GM18511 (cell line): ENCODE measurements at regions not wholly inside any gene's neighbourhood (a gene's known extent, or its start where the extent isn't known, plus 50 kb on each side); places are given as distances from the start of the nearest gene placed in this dataset.

Experiments used
- ATAC-seq: cut with Tn5 transposase; IDR thresholded peaks from one replicate; pipeline ENCODE4 v1.9.1; 2021; ENCODE audit warnings: mild to moderate bottlenecking, moderate library complexity; ENCODE audit not compliant: unreplicated experiment

DNA sequence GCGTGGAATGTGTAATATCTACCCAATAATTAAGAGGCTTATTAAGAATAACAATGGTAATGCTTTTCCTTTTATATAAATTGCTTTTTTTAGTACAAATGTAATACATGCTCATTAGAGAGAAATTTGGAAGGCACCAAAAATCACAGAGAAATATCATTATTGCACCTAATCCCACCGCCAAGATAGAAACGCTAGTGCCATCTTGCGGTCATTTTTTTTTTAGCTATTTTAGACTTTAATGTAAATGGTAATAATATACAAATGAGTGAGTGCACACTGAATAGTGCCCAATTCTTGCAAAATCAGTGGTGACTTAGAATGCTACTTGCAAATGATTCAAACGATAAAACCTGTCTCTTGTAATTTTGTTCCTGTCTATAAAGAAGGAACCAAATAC, 576.8 kb upstream of the TMEM132C start:
- ATAC-seq, result no peak

DNA sequence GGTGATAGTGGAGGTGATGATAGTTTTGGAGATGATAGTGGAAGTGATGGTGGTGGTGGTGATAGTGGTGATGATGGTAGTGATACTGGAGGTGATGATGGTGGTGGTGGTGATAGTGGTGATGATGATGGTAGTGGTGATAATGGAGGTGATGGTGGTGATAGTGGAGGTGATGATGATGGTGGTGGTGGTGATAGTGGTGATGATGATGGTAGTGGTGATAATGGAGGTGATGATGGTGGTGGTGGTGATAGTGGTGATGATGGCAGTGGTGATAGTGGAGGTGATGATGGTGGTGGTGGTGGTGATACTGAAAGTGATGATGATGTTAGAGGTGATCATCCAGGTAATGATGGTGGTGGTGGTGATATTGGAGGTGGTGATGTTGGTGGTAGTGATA, 570.0 kb upstream of the TMEM132C start:
- ATAC-seq, result no peak

DNA sequence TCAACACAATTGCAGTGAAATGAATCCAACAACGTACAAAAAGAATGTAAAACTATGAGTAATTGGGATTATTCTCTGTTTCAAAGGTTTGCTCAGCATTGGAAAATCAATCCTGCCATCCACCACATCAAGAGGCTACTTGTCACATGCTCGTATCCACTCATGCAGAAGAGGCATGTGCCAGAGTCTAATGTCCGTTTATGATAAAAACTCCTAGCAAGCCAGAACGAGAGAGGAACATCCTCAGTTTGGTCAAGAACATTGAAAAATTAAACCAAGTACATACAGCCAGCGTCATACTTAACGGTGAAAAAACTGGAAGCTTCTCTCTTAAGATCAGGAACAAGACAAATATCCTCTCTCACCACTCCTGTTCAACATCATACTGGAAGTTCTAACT, 563.9 kb upstream of the TMEM132C start:
- ATAC-seq, result no peak

DNA sequence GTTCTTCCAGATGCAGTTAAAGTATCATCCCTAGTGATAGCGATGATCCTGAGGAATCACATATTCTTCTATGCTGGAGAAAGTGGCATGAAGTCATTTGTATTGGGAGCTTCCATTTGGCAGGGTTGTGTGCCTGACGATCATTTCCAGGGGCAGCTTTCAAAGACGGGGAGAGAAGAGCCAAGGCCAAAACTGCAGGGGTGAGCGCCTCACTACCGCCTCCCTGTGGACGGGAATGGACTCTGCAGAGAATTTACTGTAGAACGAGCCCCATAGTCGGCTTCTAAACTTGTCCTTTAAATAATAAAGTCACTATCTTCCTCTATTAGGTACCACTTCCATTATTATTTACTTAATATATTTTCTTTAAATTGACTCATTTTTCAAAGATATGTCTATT, 555.9 kb upstream of the TMEM132C start:
- no peak for ATAC-seq

DNA sequence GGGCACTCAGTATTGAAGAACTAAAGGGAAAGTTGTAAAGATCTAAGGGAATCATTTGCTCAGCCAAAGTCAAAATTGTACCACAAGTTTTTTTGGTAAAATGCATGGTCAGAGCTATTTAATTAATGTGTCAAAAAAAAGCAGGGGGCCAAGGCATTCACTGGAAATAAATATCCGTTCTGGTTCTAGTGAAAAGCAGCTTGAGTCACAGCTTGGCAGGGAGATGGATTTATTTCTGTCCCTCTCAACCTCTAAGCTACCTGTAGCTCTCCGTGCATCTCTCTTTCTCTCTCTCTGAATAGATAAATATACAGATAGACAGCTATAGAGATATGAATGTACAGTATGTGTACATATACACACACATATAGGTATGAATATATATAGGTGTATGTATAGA, 554.4 kb upstream of the TMEM132C start:
- ATAC-seq, result no peak

DNA sequence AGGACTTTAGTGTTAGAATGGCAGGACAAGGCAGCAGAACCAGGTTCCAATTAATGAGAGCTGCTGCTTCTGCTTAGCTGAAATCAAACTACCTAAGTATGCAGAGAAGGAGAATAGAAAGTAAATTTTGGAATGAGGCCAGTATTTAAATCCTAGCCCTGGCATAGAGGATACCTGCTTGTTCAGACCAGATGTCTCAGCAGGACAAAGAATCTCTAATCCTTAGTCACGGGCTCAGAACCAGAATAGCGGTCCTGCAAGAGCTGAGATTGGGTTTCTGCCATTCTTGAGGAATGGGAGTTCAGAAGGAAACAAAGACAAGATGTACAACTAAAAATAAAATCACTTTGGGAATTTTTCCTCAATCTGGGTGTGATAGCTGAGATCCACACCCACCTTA, 550.8 kb upstream of the TMEM132C start:
- no peak for ATAC-seq

GRCh38 chr12:127717278-127717677, 549.7 kb upstream of the TMEM132C start:
- no peak for ATAC-seq

DNA sequence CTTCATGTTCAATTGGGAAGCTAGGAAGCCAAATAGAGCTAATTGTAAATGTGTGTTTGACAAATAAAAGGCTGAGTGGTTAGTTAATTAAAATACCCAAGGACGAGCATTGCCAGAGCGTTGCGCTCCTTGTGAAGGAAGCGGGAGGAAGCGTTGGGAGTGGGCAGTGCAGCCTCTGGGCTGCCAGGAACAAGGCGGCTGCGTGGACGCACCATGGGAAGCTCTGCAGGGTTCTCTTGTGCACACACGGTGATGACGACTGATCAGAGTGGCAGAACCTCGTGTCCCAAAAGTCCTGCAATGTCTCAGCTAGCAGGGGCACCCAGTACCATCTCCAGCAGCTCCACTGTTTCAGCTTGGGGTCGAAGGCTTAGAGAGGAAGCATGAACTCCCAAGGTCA, 546.6 kb upstream of the TMEM132C start:
- ATAC-seq, result no peak

GRCh38 chr12:127722611-127723010, 544.4 kb upstream of the TMEM132C start:
- no peak for ATAC-seq

- ATAC-seq, result no peak
Observed at GRCh38 chr12:127723251-127723650, 543.7 kb upstream of the TMEM132C start.

DNA sequence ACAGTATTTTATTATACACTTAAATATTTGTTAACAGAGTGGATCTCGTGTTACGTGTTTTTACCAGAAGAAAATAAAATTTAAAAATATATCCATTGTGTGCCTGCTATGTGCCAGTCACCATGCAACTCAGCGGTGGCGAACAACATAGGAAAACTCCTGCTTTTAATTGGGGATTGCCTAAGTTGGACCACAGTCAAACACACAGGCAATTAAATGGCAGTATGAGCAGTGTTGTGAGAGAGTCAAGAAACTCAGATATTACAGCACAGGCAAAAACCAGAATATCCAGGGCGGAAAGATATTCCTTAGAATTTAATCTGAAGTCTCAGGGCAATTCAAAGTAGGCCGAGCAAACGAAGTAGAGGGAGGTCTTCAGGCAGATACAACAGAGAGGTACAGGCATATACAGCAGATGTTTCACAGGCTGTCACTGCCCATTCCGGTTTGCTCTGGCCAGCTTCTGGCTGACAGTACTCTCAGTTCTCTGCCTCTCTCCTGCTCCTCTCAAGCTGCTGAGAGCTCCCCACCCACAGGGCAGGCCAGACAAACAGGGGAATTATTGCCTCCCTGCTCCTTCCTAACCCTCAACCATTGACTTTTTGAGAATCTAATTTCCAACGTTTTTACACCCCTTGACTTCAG, 540.2 kb upstream of the TMEM132C start:
- no peak for ATAC-seq

DNA sequence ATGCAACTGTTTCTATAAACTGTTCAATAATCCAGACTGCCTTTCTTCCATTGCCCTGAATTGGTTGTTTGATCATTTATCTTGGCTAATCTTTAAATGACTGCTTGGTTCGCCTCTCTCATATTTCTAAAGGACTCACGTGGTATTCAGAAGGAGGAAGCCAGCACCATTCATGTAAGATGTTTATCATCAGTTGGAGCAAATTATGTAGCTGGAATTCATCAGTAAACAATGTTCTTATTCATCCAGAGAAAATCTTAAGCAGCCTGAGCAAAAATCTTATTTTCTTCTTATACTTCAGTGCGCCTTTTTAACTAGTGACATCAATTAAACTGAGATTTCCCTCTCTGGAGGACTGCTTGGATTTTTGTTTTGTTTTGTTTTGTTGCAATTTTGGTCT, 538.7 kb upstream of the TMEM132C start:
- no peak for ATAC-seq

GRCh38 chr12:127728729-127729128, 538.2 kb upstream of the TMEM132C start:
- ATAC-seq, result no peak

DNA sequence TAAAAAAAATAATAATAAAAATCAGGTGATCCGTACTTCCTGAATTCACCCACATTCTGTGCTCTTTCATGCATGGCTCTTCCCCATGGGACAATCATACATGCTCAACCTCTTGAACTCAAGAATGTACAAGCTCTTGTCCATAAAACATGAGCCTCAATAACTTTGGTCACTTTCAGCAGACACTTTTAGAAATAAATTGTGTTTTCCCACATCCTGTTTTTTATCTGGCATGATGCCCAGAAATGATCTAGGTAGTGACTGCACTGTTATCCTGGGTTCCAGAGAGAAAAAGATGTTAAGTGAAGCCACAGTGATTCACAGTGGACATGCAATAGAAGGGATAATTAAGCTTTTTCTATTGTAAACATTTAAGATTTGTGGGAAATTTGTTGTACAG, 537.6 kb upstream of the TMEM132C start:
- no peak for ATAC-seq

DNA sequence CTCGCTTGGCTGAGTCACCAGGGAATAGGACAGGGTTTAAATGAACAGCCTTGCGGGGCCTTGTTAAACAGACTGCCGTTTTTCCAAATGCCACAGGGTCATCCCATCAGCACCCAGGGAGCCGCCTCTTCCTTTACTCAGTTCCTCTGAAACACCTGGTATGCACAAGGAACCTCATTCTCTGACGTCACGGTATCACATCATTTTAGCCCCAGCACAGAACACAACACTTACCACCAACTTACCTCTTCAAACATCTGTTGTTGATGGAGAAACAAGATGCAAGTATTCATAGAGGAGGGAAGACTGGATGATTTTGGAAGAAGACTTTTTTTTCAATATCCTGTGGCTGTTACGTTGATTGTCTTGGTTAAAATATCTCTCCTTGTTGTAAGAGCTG, 535.3 kb upstream of the TMEM132C start:
- ATAC-seq, result no peak

DNA sequence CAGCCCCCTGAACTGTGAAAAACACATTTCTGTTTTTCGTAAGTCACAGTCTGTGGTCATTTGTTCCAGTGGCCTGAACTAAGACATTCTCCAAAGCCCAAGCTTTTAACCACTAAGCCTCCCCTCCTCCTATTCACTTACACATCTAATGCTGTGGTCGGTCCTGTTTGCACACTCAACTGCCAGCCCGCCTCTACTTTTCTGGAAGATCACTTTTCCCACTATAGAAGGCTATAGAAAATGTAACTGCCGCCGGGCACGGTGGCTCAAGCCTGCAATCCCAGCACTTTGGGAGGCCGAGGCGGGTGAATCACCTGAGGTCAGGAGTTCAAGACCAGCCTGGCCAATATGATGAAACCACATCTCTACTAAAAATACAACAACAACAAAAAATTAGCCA, 524.7 kb upstream of the TMEM132C start:
- ATAC-seq, result no peak

DNA sequence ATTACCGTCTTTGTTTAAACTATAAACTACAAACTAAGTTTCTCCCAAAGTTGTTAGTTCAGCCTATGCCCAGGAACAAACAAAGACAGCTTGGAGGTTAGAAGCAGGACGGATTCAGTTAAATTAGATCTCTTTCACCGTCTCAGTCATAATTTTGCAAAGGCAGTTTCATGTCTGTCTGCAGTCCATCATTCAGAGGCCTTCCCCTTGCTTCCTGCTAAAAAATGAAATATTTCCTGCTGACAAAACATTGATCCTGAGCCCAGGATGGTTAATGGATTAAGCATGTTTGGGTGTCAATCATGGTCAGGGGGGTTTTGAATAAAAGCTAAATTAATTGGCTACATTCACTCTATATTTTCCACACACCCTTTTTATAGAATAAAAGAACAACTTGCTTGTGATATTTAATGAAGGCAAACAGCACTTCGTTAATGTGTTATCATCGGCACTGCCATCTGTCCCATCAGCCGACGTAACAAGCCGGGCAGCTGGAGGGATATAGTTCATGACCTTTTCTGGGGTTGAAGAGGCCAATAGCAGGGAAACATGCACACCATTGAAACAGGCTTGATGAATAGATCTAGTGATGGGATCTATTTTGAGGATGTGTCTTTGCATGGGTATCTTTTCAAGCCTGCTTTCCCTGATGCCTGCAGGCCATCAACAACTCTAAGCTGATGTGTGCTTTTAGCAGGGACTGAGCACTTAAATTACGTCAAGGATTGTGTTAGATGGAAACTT, 521.3 kb upstream of the TMEM132C start:
- no peak for ATAC-seq

- no peak for ATAC-seq
Observed at GRCh38 chr12:127749416-127749815, 517.6 kb upstream of the TMEM132C start.

- no peak for ATAC-seq
Observed at GRCh38 chr12:127750076-127750840, 516.7 kb upstream of the TMEM132C start.

- ATAC-seq, result no peak
Observed at GRCh38 chr12:127752802-127753201, 514.2 kb upstream of the TMEM132C start.

DNA sequence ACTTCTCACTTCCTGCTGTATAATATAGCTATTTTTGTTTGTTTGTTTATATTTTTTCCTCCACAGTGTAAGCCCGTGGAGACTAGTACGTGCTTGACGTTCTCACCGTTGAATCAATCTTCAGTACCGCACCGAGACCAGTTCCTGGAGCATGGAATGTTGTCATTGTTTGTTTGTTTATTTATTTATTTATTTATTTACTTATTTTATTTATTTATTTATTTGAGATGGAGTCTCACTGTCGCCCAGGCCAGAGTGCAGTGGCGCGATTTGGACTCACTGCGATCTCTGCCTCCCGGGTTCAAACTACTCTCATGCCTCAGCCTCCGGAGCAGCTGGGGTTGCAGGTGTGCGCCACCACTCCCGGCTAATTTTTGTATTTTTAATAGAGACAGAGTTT, 506.6 kb upstream of the TMEM132C start:
- ATAC-seq, result no peak

- ATAC-seq, result no peak
Observed at GRCh38 chr12:127760996-127761395, 506.0 kb upstream of the TMEM132C start.
